ENCODE measurements at regions not wholly inside any gene's neighbourhood (a gene's known extent, or its start where the extent isn't known, plus 50 kb on each side); places are given as distances from the start of the nearest gene placed in this dataset.

DNA sequence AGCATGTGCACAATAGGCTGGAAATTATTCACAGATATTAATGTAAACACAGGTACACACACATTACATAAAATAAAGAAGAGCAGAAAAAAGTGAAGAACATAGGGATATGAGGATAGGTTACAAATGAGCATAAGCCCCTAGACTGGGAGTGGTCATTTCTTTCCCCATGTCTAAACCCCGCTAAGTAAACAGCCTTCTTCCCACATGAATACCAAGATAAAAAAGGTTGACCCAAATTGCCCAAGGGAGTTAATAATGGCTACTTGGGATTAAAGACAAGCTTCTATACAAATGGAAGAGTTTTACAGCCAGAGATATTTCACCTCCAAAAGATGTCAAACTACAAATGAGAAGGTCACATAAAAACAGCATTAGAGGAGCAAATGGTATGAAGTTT lies 527.1 kb upstream of the CELF2 start:
- DNase-seq (ENCODE audit: low read depth), result no peak
- no peaks in the 10 kb centered on the region for H3K27me3 ChIP-seq (ENCODE audit: control insufficient read depth, insufficient read depth, low read length)
- TF ChIP-seq, protein P1, sequence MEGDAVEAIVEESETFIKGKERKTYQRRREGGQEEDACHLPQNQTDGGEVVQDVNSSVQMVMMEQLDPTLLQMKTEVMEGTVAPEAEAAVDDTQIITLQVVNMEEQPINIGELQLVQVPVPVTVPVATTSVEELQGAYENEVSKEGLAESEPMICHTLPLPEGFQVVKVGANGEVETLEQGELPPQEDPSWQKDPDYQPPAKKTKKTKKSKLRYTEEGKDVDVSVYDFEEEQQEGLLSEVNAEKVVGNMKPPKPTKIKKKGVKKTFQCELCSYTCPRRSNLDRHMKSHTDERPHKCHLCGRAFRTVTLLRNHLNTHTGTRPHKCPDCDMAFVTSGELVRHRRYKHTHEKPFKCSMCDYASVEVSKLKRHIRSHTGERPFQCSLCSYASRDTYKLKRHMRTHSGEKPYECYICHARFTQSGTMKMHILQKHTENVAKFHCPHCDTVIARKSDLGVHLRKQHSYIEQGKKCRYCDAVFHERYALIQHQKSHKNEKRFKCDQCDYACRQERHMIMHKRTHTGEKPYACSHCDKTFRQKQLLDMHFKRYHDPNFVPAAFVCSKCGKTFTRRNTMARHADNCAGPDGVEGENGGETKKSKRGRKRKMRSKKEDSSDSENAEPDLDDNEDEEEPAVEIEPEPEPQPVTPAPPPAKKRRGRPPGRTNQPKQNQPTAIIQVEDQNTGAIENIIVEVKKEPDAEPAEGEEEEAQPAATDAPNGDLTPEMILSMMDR (IDR thresholded peaks at IDR 0.05; ENCODE audit: insufficient read depth, low read length, poor library complexity, severe bottlenecking), result no peak
- H3K4me3 ChIP-seq (ENCODE audit: low read depth, low read length), result no peak overlapping the region
- H3K36me3 ChIP-seq (ENCODE audit: control insufficient read depth, insufficient read depth, low read length), result no peaks in the 10 kb centered on the region

DNA sequence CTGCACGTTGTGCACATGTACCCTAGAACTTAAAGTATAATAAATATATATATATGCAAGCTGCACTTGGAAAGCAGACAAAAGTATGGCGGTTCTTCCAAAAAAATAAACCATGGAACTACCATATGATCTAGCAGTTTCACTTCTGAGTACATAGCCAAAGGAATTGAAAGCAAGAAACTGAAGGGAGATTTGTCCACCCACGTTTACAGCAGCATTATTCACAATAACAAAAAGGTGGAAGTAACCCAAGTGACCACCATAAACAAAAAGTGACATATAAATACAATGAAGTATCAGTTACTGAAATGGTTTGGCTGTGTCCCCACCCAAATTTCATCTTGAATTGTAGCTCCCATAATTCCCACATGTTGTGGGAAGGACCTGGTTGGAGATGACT lies 525.3 kb upstream of the CELF2 start:
- DNase-seq (ENCODE audit: low read depth), result no peak
- Histone ChIP-seq H3K4me3 (ENCODE audit: low read depth, low read length) (no peak overlapping the region), H3K27me3 (ENCODE audit: control insufficient read depth, insufficient read depth, low read length) (no peaks in the 10 kb centered on the region), H3K36me3 (ENCODE audit: control insufficient read depth, insufficient read depth, low read length) (no peaks in the 10 kb centered on the region)
- TF ChIP-seq, protein P1 (IDR thresholded peaks at IDR 0.05; ENCODE audit: insufficient read depth, low read length, poor library complexity, severe bottlenecking), result no peak

- no peak for DNase-seq (ENCODE audit: low read depth)
- Histone ChIP-seq H3K36me3 (ENCODE audit: control insufficient read depth, insufficient read depth, low read length) (no peaks in the 10 kb centered on the region), H3K4me3 (ENCODE audit: low read depth, low read length) (no peak overlapping the region), H3K27me3 (ENCODE audit: control insufficient read depth, insufficient read depth, low read length) (no peaks in the 10 kb centered on the region)
- TF ChIP-seq, protein P1 (IDR thresholded peaks at IDR 0.05; ENCODE audit: insufficient read depth, low read length, poor library complexity, severe bottlenecking), result no peak
Measured at GRCh38 chr10:10493833-10494232, 523.8 kb upstream of the CELF2 start.

- Histone ChIP-seq H3K36me3 (ENCODE audit: control insufficient read depth, insufficient read depth, low read length) (no peaks in the 10 kb centered on the region), H3K27me3 (ENCODE audit: control insufficient read depth, insufficient read depth, low read length) (no peaks in the 10 kb centered on the region), H3K4me3 (ENCODE audit: low read depth, low read length) (no peak overlapping the region)
- DNase-seq (ENCODE audit: low read depth), result no peak
- TF ChIP-seq, protein P1 (IDR thresholded peaks at IDR 0.05; ENCODE audit: insufficient read depth, low read length, poor library complexity, severe bottlenecking), result no peak
Measured at GRCh38 chr10:10497245-10497644, 520.4 kb upstream of the CELF2 start.

DNA sequence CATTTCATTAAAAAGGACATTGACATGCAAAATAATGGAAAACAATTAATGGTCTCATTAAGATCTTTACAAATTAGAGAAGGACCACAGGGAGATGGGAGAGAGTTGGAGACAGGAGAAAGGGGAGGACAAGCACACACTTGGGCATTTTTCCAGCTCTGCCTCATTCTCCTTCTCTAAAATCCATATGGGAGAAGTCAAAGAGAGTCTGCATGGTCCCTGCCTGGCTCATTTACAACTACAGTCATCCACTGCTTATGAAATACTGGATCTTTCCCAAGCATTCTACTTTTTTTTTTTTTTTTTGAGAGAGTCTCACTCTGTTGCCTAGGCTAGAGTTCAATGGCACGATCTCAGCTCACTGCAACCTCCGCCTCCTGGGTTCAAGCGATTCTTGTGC lies 518.9 kb upstream of the CELF2 start:
- TF ChIP-seq, protein P1 (IDR thresholded peaks at IDR 0.05; ENCODE audit: insufficient read depth, low read length, poor library complexity, severe bottlenecking), result no peak
- Histone ChIP-seq H3K4me3 (ENCODE audit: low read depth, low read length) (no peak overlapping the region), H3K36me3 (ENCODE audit: control insufficient read depth, insufficient read depth, low read length) (no peaks in the 10 kb centered on the region), H3K27me3 (ENCODE audit: control insufficient read depth, insufficient read depth, low read length) (no peaks in the 10 kb centered on the region)
- no peak for DNase-seq (ENCODE audit: low read depth)

DNA sequence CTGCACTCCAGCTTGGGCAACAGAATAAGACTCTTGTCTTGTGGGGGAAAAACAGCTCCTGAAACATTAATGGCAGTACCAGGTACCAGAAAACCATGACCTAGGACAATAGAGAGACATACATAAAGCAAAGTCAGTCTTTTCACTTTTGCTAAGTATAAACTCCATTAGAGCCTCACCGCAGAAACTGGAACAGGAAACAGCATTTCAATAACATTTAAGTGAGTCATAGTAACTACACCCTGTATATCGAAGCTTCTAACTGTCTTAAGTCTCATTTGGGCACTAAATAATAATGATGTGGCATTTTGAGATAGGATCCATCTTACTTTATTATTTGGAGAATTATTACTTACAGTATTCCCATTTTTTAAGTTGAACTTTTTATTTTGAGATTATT lies 517.8 kb upstream of the CELF2 start:
- no peaks in the 10 kb centered on the region for H3K36me3 ChIP-seq (ENCODE audit: control insufficient read depth, insufficient read depth, low read length)
- DNase-seq (ENCODE audit: low read depth), result no peak
- H3K27me3 ChIP-seq (ENCODE audit: control insufficient read depth, insufficient read depth, low read length), result no peaks in the 10 kb centered on the region
- TF ChIP-seq, protein P1 (IDR thresholded peaks at IDR 0.05; ENCODE audit: insufficient read depth, low read length, poor library complexity, severe bottlenecking), result no peak
- H3K4me3 ChIP-seq (ENCODE audit: low read depth, low read length), result no peak overlapping the region

Measured in kidney epithelial cell (primary cell).